ENCODE measurements at regions not wholly inside any gene's neighbourhood (a gene's known extent, or its start where the extent isn't known, plus 50 kb on each side); places are given as distances from the start of the nearest gene placed in this dataset.
"Not testable (repeated sequence)": the region's sequence is repeated elsewhere in the genome, so short reads cannot be mapped to it uniquely, and the experiment has no call there.

DNA sequence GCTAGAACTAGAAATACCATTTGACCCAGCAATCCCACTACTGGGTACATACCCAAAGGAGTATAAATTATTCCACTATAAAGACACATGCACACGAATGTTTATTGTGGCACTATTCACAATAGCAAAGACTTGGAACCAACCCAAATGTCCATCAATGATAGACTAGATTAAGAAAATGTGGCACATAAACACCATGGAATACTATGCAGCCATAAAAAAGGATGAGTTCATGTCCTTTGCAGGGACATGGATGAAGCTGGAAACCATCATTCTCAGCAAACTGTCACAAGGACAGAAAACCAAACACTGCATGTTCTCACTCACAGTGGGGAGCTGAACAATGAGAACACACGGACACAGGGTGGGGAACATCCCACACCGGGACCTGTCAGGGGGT lies 207.8 kb upstream of the CCDC196 start:
- not testable (repeated sequence) for DNase-seq

- DNase-seq, result no peak
These were observed 205.0 kb upstream of the CCDC196 start for GRCh38 chr14:66281036-66281776.

GRCh38 chr14:66284346-66284745 lies 201.8 kb upstream of the CCDC196 start:
- DNase-seq, result no peak

- DNase-seq, result no peak
These were observed 197.7 kb upstream of the CCDC196 start for GRCh38 chr14:66288511-66288910.

DNA sequence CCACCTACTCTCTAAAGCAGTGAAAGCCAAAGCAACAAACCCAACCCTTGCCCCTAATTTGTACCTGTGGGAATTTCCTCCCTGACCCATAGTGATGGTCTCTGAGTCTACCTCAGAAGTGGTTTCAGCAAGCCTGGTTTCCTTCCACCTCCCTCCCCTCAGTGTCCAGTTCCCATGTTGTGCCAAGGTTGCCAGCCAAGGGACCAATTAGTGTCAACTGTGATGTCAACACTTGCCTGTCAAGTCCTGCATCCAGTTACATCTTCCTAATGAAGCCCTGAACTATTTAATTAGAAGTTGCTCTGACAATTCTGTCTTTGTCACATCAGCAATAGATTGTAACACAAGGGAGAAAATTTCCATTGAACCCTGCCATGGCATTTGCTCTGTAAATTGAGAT lies 194.4 kb upstream of the CCDC196 start:
- DNase-seq, result no peak

- DNase-seq, result no peak
These were observed 192.6 kb upstream of the CCDC196 start for GRCh38 chr14:66293533-66294105.

GRCh38 chr14:66295386-66295785 lies 190.8 kb upstream of the CCDC196 start:
- DNase-seq, result no peak

- DNase-seq, result no peak
These were observed 185.3 kb upstream of the CCDC196 start for GRCh38 chr14:66300886-66301285.

DNA sequence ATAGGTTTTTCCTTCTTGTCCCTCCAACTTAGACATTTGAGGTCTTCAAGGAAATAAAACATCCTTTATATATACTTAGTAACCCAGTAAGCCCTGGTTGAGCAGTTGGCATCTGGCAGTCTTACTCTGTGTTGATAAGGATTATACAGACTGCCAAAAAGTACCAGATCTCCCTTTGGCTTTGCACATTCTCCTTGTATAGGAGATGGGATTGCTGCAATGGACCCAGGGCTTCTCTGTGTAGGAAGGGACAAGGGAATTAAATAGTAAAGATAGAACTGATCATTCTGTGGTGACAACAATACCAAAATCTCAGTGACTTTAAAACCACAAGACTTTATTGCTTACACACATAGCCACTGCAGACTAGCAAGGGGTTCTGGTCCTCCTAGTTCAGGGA lies 180.1 kb upstream of the CCDC196 start:
- no peak for DNase-seq

GRCh38 chr14:66311058-66311457 lies 175.1 kb upstream of the CCDC196 start:
- DNase-seq, result no peak

- DNase-seq, result no peak
These were observed 174.2 kb upstream of the CCDC196 start for GRCh38 chr14:66311990-66312389.

GRCh38 chr14:66312451-66312850 lies 173.7 kb upstream of the CCDC196 start:
- DNase-seq, result no peak

DNA sequence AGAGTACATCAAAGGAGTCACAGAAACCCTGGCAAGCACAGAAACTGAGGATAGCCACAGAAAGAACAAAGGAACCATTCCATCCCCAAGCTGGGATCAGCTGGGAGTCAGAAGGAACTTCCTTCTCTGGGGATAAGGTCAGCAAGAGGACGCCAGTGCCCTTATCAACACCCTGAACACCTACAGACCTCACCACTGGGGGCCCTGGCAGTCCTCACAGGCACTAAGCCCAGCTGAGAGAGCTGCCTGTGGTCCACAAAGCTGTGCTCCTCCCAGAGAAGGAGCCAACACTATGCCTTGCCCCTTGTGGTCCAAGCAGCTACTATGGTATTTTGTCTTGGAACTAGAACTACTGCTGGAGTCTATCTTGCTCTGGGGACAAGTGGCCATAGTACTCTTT lies 171.1 kb upstream of the CCDC196 start:
- DNase-seq, result no peak

DNA sequence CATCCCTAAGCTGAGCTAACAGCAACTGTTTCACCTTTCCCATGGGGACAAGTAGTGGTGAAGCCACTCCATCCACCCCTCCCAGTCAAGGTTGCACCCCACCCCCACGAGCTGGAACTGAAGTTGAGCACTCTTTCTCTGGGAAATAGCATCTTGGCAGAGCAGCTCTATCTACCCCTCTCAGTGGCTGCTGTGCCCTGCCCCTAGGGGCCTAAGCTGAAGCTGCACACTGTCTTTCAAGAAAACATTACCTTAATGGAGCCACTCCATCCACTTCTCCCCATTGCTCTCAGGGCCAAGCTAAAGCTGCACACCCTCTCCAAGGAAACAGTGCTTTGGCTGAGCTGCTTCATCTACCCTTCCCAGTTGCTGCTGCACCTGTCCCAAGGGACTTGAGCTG lies 170.6 kb upstream of the CCDC196 start:
- DNase-seq, result no peak

DNA sequence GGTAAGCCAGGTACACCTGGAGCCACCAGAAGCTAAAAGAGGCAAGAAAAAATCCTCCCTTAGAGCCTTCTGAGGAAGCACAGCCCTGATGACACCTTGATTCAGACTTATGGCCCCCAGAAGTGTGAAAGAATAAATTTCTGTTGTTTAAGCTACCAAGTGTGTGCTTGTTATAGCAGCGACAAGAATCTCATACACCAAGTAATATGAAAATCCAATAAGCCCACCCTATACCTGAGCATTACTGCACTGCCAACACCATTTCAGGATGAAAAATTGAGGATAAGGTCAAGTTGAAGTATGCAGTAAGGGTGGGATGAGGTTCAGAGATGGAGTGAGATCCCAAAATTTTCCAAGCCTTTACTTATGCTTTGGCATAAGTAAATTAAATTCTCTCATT lies 163.6 kb upstream of the CCDC196 start:
- no peak for DNase-seq

GRCh38 chr14:66330228-66330627 lies 155.9 kb upstream of the CCDC196 start:
- DNase-seq, result no peak

- no peak for DNase-seq
These were observed 155.3 kb upstream of the CCDC196 start for GRCh38 chr14:66330916-66331315.

DNA sequence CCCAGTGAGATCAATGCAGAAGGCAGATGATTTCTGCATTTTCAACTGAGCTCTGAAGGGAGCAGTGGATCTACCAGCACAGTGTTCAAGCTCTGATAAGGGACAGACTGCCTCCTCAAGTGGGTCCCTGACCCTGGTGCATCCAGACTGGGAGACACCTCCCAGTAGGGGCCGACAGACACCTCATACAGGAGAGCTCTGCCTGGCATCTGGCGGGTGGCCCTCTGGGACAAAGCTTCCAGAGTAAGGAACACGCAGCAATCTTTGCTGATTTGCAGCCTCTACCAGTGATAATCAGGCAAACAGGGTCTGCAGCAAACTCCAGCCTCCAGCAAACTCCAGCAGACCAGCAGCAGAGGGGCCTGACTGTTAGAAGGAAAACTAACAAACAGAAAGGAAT lies 152.9 kb upstream of the CCDC196 start:
- DNase-seq, result not testable (repeated sequence)

GRCh38 chr14:66341239-66341638 lies 144.9 kb upstream of the CCDC196 start:
- no peak for DNase-seq

DNA sequence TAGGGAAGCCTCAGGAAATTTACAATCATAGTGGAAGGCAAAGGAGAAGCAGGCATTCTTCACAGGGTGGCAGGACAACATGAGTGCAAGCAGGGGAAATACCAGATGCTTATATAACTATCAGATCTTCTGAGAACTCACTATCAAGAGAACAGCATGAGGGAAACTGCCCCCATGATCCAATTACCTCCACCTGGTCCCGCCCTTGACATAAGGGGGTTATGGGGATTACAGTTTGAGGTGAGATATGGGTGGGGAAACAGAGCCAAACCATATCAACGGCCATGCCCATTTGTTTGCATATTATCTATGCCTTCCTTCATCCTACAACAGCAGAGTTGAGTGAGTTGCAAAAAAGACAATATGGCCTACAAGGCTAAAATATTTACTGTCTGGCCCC lies 140.2 kb upstream of the CCDC196 start:
- DNase-seq, result no peak

DNA sequence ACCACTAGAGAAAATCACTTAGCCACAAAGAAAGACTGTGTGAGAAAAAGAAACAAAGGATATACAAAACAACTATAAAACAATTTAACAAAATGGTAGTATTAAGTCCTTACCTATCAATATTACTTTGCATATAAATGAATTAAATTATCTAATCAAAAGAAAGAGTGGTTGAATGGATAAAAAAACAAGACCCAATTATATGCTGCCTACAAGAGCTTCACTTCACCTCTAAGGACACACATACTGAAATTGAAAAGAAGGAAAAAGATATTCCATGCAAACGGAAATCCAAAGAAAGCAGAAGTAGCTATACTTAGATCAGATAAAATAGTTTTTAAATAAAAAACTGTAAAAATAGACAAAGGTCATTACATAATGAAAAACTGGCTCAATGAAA lies 134.9 kb upstream of the CCDC196 start:
- DNase-seq, result no peak

GRCh38 chr14:66359500-66359899 lies 126.7 kb upstream of the CCDC196 start:
- DNase-seq, result peak; percentile 53

- DNase-seq, result no peak
These were observed 125.7 kb upstream of the CCDC196 start for GRCh38 chr14:66360366-66360926.

DNA sequence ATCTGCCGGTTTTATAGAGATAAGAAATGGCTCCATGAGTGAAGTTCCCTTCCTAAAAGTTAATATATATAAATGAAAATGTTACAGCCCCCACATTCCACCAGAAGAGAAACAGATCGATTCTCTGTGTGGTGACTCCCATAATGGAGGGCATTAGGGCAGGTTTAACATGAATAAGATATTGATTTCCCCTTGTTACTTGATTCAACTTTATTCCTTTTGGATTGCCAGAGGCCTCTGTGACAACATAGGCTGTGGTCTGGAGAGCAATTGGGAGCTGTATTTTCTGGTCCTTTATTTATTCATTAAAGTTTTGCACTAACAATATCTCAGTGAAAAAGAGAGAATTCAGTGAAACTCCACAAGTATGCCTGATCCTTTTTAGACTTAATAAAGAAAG lies 125.2 kb upstream of the CCDC196 start:
- no peak for DNase-seq

Data from left kidney (tissue), 1 donor.